GM12874 (cell line): ENCODE measurements at regions not wholly inside any gene's neighbourhood (a gene's known extent, or its start where the extent isn't known, plus 50 kb on each side); places are given as distances from the start of the nearest gene placed in this dataset.

Experiments
- CTCF ChIP-seq: IDR thresholded peaks from 2 replicates; pipeline ENCODE4 v1.5.1; 2011; ENCODE audit warnings: low read depth, mild to moderate bottlenecking, control low read depth, low read length, moderate library complexity; ENCODE audit not compliant: insufficient read depth

- TF ChIP-seq CTCF: no peak
Measured at GRCh38 chr5:8520917-8521316, 652.0 kb downstream of the MTRR start.

- no peak for TF ChIP-seq CTCF
Measured at GRCh38 chr5:8521991-8522390, 653.0 kb downstream of the MTRR start.

GRCh38 chr5:8522646-8523045 lies 653.7 kb downstream of the MTRR start:
- no peak for TF ChIP-seq CTCF

GRCh38 chr5:8523501-8523900 lies 654.6 kb downstream of the MTRR start:
- no peak for TF ChIP-seq CTCF

GRCh38 chr5:8525819-8526218 lies 656.9 kb downstream of the MTRR start:
- TF ChIP-seq CTCF: no peak

- TF ChIP-seq CTCF: no peak
Measured at GRCh38 chr5:8528106-8528505, 659.2 kb downstream of the MTRR start.

GRCh38 chr5:8538821-8539220 lies 669.9 kb downstream of the MTRR start:
- TF ChIP-seq CTCF: no peak

GRCh38 chr5:8540317-8540716 lies 671.4 kb downstream of the MTRR start:
- no peak for TF ChIP-seq CTCF
